ENCODE measurements at regions not wholly inside any gene's neighbourhood (a gene's known extent, or its start where the extent isn't known, plus 50 kb on each side); places are given as distances from the start of the nearest gene placed in this dataset.
"Not testable (repeated sequence)": the region's sequence is repeated elsewhere in the genome, so short reads cannot be mapped to it uniquely, and the experiment has no call there.

DNA sequence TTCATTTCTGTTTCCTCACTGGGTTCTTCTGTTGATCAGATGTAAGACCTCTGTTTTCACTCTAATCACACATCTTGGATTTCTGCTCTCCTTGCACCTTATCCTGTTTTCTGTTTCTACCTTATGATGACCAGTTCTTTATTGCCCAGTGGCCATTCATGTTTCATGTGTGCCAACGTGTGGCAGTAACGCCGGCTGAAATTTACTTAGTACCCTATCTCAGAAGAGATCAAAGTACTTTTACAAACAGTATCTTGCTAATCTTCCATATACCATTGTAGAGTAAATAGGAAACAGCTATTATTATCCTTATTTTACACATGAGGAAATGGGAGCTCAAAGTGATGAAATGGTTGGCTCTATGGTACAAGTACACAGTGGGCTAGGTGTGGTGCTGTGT, 74.0 kb downstream of the GATA3 start:
- DNase-seq: no peak

DNA sequence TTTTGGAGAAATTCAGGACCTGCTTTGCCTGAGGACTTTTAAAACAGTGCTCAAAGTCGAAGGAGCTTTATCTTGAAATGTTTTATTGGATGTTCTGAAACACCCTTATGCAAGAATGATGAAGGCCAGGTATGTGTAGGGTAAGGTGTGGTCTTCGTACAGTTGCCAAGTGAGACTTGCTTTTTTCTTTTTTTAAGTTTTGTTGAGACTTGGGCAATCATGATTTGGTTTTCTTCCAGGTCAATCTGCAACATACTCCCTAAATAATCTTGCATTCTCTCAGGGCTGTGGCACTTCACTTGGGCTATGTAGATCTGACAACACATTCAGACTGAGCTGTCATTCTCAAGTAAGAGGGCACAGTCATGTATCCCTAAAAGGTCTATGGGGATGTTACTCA, 75.0 kb downstream of the GATA3 start:
- DNase-seq: no peak

DNA sequence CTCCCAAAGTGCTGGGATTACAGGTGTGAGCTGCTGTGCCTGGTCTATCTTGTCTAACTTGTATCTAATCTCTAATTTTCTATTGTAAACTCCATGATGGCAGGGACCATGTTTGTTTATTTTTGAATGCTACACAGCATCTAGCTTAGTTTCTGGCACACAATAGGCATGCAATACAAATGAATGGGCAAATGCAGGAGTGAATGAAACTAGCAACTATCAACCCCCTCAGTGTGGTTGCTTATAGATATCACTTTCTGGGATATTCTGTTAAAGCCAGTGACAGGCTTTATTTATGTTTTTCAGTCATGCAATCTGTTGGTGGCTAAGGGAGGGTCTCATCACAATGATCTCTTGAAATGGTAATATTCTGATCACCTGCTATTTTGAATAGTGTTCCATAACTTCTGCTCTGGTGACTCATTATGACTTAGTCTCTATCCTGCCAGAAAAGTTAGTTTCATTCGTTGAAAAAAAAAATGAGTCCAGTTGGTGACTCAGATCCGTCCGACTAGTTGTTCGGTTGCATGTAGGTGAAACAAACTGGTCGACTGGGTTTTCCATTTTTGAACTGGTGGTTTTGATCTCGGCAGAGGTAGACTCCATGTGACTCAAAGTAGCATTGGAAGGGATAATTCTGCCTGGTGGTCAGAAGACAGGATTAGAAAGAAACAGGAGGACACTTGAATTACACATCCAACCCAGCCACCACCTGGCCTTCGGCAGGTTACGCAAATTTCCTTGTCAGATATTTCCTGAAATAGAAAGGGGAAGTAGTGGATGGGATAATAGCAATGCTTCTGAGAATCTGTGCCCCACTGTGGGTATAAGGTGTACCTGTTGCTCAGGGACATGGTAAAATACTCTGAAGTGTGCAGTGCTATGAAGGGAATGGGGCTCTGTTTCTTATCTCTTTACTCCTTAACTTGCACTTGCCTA, 76.8 kb downstream of the GATA3 start:
- no peak for DNase-seq

DNA sequence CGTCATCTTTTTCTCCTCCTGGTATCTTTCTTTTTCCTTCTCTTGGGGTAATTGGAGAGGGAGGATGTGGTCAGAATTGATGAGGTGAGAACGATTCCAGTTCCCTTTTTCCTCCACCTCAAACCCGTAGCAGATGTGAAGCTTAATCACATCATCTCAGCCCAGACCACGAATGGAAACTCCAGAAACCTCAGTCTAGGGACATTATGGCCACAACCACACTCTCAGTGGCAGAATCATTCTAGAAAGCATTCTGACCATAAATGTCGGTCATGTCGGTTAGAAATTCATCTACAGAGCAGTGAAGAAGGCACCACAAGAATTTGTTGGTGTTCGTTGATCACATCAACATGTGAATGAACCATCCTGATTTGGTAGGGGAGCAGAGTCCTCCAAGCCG, 78.7 kb downstream of the GATA3 start:
- no peak for DNase-seq

DNA sequence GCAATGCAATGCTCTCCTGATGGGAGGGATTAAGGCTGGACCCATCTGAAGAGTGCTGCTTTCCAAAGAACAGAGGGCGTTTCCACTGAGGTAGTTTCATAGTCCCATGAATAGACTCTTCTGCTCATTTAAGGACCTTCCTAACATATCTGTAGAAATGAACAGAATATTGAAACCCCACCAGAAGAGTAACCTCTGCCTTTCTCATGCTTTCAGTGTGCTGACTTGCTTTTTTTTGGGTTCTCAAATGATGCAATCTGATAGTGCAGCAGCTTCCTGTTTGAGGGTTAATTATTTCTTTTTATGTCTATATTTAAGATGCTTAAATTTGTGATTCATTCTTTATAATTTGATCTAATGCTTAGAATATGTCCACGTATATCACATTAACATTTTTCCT, 82.2 kb downstream of the GATA3 start:
- DNase-seq: no peak

DNA sequence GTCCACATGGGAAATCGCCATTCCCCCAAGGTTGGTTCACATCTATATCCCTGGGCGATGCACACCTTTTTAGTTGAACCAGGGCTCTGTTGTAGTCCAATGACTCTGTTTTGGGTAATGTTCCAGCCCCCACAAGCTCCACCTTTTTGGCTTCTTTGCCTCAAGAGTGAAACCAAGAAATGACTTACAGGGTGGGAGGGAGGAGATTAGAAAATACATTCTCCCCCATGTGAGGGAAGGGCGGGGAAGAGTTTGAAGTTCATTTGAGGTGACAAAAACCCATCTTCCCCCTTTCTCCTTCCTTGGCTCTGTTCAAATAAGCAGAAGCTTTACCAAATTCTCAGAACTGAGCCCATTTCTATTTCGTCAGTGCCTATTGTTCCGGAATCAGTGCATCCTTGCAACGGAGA, 82.8 kb downstream of the GATA3 start:
- DNase-seq: no peak

DNA sequence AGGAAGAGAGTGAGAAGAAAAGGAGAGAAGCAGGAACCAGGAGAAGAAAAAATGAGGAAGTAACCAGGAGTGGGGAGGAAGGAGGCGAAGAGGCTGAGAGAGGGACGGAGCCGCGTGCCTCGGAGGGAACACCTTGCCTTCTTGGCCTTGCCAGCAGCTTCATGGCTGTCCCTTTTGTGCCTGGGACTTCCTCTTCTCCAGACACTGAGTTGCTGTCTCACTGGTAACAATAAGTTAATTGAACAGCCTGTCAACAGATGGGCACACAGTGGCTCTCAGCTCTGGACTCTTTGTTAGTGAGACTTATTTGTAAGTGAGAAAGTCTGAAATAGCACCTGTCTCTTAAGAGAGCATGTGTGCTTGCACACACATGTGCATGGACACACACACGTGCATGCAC, 83.2 kb downstream of the GATA3 start:
- DNase-seq: no peak

DNA sequence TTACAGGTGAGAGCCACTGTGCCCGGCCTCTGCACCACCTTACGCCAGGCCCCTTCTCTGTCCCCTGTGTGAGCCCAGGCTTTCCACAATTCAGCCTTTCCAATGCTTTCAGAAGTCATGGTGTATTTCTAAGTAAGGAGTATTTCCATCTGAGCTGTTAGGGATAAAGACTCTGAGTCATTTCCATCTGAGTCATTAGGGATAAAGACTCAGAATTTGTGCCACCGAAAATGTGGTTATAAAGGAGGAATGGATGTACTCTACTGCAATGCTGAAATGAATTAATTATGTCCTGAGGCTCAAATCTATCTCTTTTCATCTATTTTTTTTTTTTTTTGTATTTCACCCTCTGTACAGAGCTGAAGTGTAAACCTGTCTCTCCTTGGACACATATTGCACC, 84.0 kb downstream of the GATA3 start:
- DNase-seq: no peak

DNA sequence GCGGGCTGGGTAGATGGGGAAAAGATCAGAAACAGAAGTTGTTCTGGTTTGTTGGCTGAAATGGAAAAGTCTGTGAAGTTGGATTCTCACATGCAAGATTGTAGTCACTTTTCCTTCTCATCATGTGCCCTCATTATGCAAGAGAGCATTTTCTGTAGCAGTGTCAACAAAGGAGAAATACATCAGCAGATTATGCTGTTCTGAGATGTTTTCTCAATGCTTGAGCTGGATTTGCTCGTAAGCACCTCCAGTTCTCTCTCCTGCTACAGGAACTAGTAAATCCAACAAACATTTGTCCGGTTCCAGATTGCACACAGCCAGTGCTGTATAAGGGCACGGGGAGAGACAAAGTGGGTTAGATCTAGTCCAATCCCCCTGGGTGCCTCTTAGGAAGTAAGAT, 90.0 kb downstream of the GATA3 start:
- no peak for DNase-seq

DNA sequence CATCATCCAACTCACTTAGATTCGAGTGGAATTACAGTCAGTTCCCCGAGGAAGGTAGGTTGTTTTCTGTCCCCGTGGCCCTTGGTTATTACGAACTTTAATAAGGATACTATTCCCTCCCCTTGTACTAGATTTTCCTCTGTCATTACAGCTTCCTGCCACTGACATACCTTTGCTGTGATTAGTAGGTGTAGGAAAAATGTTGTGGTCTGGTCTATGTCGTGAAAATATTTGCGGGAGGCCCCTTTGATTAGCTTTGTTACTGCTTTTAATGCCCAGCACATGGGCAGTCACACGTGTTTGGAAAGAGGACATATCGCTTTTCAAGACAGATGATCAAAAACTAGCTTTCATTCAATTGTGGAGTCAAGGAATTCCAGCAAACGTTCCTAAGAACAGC, 92.2 kb downstream of the GATA3 start:
- DNase-seq: no peak

DNA sequence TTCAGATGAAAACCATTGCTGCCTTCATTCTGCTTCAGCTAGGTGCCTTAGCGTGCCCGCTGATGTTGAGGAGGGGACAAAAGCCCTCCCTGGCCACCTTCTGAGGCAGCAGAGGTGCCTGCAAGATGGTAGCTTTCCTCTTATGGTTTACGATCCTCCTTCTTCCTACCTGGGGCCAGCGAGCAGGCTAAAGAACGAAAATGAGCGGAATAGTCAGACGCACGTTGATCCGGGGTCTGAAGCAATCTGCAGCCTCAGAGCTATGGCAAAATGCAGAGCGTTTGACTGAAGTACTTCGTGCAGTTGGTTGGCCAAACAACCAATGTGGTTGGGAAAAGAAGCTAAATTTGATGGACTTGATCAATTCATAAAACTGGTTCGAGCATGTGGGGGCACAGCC, 95.5 kb downstream of the GATA3 start:
- DNase-seq: no peak

DNA sequence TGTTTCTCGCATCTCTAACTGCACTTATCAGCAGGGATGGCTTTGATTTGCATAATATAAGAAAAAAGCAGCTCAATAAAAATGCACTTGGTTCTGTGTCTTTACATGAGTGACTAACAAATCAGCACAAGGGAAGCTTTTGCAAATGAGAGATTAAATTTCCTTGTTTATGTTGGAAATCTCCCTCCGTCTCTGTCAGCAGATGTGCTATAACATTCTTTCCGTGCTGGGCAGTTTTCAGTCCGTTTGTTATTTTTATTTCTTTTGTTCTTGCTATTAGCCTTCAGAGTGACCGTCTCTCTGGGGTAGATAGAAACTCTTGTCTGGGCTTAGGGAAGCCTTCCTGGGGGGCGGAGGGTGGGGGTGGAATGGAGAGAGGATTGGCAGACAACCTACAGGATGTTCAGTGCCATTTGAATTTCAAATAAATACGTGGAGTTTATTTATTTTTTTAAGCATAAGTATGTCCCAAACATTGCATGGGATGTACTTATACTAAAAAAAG, 96.0 kb downstream of the GATA3 start:
- DNase-seq: no peak

DNA sequence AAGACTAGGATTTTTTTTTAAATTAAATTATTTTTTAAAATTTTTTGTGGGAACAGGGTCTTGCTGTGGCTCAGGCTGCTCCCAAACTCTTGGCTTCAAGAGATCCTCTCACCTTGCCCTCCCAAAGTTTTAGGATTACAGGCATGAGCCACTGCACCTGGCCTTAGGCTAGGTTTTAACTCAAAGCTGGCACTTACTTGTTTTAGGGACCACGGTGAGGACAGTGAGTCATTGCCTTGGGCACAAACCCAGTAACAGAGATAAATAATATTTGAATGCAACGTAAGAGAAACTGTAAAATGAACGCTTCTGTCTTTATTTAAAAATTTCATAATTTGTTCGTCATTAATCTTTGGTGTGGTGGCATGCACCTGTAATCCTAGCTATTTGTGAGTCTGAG, 96.6 kb downstream of the GATA3 start:
- no peak for DNase-seq

DNA sequence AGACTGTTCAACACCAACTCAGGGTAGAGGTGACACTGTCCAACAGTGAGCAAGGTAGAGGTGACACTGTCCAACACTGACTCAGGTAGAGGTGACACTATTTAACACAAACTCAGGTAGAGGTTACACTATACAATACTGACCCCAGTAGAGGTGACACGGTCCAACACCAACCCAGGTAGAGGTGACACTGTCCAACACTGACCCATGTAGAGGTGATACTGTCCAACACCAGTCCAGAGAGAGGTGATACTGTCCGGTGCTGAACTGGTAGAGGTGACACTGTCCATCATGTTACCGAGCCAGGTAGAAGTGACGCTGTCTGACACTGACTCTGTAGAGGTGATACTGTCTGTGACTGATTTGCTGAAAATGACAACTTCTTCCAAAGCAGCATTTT, 102.4 kb downstream of the GATA3 start:
- no peak for DNase-seq

DNA sequence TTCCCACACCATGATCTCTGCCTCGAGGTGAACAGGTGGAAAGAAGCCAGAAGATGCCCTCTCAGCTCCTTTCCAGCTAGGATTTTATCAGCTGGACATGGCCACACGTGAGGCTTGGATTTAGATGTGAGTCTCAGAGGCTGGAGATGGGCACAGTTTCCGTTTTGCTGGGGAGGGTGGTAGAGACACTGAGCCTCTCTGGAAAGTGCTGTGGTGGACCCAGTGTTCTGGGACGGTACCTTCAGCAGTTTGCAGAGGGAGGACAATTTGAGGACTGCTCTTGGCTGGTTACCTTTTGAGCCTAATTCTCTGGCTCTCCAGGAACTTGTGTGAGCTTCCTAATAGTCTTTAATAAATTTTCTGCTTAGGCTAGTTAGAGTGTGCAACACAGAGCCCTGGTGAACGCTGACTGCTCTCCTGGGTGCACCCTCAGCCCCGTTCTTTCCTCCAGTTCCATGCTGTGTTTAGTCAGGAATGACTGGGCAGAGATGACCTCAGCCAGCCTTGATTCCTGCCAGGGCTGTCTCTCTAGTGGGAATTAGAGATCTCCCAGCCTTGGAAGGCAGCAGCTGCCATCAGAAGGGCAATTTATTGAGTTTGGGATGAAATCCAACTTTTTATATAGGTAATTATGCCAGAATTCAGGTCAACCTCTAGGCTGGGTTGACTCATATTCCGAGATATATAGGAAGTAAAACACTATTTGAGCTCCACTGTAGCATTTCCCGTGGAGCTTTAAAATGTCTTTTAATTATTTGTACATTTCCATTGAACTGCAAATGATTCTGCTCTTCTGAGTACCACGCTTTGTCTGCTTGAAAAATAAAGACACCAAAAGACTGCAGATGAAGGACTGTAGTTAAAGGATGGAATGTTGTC, 103.9 kb downstream of the GATA3 start:
- no peak for DNase-seq

DNA sequence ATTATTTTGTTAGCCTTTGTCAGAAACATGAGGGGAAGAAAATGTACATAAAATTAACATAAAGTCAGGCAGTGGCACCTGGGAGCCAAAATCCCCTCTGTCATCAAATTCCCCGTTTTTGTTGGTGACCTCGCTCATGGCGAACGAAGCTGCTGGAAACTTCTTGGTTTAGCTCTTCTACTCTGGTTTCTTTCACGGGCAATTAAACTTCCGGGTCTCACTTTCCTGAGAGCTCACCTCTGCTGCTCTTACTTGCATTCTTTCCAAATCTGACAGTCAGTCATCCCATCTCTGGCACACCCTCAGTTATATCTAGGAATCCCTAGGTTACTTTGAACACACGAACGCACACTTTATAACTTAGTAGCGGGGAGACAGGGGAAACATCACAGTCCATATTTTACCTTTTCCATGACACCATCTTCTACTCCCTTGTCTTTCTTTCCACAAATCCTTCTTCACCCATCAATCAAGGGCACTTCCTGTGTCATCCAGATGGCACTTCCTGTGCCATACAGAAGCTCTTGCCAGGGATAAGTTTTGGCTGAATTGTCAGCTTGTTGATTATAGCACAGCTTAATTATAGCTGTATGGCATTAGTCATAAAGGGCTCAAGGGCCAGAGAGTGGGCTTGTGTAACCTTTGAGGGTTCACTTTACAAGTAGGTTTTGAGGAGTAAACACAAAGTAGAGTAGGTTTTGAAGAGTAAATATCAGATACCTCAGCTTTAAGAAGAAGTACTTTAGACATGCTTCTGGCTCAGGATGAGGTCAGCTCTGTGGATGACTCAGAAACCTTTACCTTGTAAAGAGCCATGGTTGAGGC, 105.1 kb downstream of the GATA3 start:
- no peak for DNase-seq

DNA sequence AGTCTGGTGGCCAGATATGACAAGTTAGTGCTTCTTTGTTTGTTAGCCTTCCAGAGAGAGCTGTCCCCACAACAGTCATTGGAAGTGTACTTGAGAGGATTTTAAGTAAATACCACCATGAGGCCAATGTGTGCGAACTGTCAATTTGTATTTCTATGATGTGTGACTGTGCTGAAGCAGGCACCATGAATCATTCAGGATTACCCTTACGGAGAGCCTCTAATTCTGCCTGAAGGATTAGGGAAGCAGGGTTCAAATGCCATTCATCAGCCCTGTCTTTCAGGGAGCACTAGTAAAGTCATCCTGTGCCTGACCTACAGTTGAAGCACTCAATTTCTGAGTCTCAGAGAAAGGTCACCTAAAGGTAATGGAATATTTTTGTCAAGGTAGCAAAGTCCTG, 109.3 kb downstream of the GATA3 start:
- no peak for DNase-seq

DNA sequence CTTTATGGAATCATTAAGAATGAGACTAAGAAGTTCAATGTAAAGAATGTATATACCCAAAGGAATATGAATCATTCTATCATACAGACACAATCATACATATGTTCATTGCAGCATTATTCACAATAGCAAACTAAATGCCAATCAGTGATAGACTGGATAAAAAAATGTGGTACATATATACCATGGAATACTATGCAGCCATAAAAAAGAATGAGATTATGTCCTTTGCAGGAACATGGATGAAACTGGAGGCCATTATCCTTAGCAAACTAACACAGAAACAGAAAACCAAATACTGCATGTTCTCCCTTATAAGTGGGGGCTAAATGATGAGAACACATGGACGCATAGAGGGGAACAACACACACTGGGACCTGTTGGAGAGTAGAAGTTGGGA, 110.2 kb downstream of the GATA3 start:
- not testable (repeated sequence) for DNase-seq

DNA sequence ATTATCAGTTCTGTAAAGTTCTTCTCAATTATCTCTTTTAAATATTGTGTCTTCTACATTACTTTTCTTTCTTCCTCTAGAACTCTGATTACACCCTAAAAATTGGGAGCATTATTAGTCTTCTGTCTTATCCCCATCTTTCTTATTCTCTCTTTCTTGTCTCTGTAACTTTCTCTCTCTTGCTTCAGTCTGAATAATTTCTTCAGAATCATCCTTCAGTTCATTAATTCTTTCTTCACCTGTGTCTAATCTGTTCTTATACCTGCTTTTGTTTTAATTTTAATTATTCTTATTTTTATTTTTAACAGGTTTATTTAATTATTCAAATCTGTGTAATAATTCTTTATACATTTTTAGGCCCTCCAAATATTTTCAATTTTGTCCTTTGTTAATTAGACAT, 114.3 kb downstream of the GATA3 start:
- DNase-seq: no peak

DNA sequence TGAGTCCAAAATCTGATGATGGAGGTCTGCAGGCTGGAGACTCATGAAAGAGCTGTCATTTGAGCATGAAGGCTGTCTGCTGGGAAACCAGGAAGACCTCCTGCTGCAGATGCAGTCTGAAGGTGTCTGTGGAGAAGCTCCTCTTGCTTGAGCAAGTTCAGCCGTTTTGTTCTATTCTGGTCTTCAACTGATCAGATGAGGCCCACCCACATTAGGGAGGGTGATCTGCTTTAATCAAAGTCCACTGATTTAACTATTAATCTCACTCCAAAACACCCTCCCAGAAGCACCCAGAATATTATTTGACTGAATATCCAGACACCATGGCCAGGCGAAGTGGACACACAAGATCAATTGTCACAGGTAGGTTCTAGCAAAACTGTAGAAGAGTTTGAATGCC, 116.5 kb downstream of the GATA3 start:
- DNase-seq: no peak

DNA sequence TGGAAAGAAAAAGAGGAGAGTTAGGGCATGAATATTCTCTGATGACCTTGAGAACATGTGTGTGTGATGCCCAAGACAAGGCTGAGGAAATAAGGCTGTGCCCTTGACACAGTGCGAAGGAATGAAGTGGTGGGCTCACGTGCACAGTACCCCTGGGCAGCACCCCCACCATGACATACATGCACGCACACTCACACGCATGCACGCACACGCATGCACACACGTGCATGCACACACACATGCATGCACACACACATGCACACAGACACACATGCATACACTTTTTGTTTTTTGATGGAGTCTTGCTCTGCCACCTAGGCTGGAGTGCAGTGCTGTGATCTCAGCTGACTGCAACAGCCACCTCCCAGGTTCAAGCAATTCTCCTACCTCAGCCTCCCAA, 118.1 kb downstream of the GATA3 start:
- DNase-seq: no peak

DNA sequence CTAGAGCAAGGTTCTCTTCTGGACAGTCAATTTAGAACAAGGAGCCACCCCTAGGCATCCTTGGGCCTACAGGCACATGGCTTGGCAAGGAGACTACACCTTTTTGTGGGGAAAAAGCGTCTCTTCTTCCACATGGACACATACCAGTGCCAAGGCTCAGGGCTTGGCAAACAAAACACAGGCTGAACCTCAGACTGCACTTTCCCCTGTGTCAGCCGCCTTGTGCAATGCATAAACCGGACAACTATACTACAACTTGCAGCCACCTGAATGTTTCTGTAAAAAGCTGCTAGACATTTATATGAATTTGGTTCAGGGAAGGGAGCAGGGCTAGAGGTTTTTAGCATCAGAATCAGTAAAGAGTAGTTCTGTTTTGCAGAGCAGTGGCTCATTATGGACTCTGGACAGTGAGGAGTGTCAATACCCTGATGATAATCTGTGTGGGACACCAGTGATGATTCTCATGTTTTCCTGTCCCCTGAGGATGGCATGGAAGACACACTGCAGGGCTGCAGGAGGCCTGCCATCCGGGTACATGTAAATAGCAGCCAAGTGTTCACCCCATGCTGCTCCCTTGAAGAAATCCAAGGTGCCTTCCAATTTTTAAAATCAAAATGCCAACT, 118.9 kb downstream of the GATA3 start:
- no peak for DNase-seq

DNA sequence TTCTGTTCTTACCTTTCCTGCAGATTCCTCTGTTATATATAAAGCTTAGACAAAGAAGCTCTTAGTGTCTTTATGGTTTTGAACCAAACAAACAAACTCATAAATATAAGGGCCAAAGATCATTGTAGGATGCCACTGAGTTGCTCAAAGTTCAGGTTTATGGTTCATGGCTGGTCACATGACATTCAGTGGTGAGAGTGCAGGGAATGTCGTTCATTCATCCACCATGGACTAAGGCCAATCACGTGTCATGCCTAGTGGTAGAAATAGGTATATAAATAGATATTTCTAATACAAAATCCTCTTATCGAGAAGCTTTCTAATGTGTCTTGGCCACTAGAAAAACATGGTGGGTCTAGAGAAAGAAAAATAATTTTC, 119.4 kb downstream of the GATA3 start:
- DNase-seq: no peak
